HG02798 (cell line): ENCODE measurements at regions not wholly inside any gene's neighbourhood (a gene's known extent, or its start where the extent isn't known, plus 50 kb on each side); places are given as distances from the start of the nearest gene placed in this dataset.

Experiments
- ATAC-seq: cut with Tn5 transposase; IDR thresholded peaks from one replicate; pipeline ENCODE4 v1.9.1; 2021; ENCODE audit warnings: mild to moderate bottlenecking; ENCODE audit not compliant: unreplicated experiment, poor library complexity

DNA sequence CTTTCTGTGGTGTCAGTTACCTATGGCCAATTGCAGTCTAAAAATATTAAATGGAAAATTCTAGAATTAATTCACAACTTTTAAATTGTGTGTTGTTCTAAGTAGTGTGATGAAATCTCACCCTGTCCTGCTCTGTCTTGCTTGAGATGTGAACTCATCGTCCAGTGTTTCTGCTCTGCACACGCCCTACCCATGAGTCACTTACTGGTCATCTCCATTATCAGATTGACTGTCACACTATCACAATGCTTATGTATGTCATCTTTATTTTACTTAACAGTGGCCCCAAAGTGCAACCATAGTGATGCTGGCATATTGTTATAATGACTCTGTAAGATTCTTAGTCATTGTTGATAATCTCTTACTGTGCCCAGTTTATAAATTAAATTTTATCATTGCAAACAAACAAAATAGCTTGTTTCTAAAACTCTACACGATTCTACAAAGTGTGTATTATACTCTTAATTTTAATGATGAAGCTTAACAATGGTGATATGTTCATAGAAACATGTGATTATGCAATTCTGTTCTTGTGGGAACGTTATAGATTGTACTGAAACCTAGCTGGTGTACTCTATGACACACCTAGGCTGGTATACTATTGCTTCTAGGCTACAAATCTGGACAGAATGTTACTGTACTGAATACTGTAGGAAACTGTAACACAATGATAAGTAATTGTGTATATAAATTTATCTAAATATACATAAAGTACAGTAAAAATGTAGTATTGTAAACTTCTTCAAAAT, 1086.8 kb upstream of the PIK3C3 start:
- no peak for ATAC-seq

DNA sequence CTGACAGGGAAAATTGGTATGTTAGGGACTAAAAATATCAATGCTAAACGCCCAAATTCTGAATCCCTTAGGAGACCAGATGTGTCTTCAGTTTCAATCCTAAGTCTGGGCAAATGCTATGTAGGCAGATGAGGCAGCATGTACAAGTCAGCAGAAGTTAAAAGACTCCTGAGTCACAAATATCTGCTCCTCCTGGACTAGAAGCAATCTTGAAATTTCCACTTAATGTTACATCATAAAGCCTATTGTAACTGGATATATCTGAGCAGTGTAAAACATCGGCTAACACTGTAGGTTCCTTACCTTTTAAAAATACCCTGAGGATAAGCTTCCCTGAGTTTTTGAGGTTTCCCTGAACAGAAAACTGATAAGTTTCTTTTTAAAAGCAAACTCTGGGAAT, 1087.6 kb upstream of the PIK3C3 start:
- ATAC-seq, result no peak

DNA sequence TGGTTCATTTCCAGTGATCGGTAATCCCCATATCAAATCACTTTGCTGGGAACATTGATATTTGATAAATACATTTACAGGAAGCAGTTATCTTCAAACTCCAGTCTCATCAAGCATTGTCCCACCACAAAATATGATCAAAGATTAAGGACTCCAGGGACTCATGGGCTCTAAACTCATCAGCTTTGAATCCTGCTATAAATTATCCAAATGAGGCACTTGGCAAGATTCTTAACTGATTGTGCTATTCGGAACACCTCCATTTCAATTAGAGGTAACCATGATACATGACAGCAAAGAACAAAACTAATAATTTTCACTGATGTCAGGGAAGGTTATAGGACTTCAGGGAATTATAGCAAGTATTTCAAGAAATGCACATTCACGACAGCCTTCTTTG, 1088.1 kb upstream of the PIK3C3 start:
- ATAC-seq, result no peak

DNA sequence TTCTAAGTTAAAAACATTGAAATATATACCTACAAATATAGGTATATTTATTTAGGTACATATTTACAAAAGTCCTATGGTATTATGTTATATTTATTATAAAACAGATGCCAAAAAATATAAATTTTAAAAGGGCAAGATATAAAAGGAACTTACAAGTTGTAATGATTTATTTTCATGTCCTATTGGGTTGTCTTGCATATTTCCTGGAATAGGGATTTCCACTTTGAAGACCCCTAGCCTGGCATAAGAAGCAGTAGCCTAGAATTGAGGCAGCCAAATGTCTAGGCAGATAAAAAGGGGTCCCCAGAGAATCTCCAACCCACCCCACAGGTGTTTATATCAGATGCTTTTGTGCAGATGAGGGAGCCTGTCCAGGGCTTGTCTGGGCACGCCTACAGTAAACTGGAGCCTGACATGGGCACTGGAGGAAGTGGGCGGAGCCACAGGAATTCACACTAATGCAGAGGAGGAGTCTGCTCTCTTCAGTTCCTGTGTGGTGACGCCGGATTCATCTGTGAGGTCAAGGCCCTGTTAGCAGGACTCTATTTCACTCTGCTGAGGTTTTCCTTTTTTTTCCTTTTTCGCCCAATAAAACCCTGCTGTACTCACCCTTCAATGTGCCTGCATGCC, 1088.9 kb upstream of the PIK3C3 start:
- ATAC-seq, result peak; percentile 40

DNA sequence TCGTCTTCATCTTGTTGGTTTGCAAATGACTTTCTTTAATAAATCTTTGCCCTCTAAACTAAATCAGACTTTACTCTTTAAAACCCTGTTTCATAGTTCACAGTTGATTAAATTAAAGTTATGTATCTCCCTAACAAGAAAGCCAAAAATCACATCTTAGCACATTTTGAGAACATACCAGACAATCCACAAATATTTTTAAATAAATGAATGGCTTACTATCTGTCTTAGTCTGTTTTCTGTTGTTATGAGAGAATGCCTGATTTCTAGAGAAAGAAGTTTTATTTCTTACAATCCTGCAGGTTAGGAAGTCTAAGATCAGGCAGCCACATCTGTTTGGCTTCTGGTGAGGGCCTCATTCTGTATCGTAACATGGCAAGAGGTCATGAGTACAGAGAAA, 1090.2 kb upstream of the PIK3C3 start:
- ATAC-seq, result no peak

DNA sequence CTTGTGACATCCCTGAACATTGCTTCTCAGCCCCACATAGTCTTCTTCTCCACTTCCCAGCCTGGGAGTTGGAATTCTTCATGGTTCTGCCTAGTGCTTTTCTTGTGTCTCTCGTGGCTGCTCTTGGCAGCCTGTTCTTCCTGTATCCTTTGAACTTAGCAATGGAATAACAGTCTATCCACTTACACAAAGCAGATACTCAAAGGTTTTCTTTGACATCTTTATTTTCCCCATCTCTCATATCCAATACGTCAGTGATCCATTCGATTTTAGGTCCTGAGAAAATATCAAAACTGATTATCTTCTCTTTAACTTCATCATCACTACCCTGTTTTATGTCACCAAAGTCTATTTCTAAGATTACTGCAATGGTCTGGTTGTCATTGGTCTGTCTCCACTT, 1091.2 kb upstream of the PIK3C3 start:
- ATAC-seq, result no peak

DNA sequence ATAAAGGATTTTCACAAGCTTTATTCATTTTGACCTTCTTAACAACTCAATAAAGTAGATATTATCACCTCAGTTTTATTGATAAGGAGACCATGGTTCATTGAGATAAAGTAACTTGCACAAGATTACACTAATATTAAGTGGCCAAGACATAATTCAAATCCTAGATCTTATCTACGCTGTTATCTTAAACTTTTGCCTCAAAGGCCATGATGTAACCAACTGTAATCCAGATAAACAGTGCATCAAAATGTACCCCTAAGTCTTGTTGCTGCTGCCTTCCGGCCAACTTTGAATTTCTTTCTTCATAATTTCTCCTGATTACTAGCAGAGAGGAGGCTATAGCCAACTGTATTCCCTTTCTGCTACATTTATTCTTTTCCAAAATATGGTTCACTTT, 1094.8 kb upstream of the PIK3C3 start:
- ATAC-seq, result no peak

DNA sequence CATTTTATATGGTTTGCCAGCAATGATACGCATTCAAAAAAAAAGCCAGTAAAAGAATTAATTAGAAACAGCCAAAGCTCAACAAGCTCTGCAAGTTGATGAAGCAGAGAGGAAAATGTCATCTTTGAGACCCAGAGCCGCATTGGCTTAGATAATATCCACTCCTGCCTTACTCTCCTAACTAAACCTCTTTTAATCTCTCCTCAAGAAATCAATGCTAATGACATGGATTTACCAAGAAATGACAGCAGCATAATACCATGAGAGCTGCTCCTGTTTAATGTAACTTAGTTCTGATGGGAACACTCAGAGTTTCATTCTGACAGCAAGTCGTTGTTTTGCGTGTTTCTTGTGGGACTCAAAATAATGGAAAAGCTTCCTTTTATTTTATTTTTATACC, 1099.4 kb upstream of the PIK3C3 start:
- no peak for ATAC-seq

DNA sequence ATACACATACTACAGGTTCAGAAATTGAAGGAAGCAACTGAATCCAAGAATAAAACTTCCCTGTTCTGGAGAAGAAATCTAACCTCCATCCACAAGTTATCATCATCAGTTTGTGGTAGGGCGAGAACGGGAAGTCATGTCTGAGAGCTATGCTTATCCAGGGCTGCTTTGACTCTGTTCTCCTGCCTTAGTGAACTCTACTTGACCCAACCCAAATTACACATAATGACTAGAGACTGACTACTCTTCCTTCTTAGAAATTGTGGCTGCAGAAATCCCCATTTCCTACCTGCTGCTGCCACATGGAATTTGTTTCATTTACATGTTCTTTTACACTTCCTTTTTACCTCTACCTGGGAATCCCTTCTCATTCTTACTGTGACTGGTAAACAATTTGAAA, 1102.6 kb upstream of the PIK3C3 start:
- no peak for ATAC-seq

DNA sequence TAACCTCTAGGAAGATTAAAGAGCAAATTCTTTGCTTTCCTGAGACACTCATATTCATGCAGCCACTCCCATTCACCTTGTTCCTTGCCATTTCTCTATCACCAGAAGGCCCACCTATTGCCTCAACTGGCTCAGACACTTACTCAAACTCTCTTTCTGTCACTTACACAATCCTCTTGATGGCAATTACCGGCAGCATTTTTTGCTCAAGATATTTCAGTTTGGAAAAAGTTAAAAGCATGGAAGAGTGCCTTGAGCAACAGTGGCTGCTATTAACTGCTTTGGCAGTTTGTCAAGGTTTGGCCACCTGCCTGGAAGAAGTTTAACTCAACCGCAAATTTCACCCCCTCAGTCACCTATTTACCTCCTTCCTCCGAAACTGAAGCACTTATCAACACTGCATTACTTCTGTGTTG, 1104.0 kb upstream of the PIK3C3 start:
- no peak for ATAC-seq

DNA sequence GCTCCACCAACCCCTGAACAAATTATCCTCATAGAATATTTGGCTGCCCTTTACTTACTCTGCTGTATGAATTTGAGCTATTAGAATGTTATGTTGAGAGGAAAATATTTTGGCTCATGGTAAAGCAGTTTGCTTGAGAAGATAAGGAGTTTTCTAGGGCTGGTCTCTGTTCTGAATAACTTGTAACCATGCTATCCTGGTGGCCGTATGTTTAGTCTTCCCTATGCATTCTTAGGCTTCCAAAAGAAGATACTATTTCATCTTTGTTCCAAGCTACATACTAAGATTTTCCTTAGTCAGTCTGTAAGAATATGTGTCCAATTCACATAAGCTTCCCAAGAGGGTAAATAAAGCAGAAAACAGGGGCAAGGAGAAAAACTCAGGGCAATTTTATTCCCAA, 1105.1 kb upstream of the PIK3C3 start:
- ATAC-seq, result no peak

DNA sequence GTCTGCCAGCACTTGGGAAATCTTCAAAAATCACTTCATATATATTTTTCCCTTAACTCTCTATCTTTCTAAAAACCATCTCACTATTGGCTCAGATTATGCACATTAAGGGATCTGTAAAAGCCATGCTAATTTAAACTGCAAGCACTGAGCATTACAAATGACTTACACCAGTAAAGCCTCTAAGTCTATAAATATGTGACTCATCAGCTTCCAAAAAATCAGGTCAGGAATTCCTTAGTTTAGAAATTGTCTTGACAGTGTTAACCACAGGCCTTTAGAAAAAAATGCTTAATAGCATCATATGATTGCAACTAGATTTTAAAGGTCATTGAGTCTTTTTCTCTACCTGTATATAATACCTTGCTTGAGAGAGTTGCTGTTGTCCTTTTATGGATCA, 1113.6 kb upstream of the PIK3C3 start:
- no peak for ATAC-seq

DNA sequence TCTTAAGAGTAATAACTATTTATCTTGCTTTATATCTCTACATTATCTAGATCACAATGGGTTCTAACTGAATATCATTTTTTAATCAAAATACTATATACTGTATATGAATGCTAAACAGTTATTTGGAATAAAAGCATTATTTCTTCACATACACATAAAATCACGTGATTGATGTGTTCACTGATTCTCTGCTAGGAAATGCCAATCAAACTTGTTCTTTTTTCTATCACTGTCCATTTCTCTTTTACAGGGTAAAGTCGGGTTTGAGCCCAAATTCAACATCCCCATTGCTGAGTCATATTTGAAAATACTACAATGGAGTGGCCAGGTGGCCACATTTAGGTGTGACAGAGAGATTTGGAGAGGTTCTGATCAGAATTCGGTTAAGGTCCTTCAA, 1114.0 kb upstream of the PIK3C3 start:
- ATAC-seq, result no peak

DNA sequence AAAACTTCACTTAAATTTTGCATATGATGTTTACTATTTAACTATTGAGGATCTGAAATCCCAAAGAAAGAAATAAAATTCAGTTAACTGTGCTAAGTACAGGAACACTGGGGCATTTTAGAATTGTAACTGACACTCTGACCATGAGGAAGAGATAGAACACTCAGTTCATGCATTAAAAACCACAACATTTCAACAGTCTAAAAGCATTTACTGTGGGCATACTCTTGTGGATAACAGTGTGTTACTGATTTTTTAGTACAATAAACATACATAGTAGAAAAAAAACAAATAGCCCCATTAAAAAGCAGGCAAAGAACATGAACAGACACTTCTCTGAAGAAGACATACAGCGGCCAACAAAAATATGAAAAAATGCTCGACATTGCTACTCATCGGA, 1122.7 kb upstream of the PIK3C3 start:
- ATAC-seq, result no peak

DNA sequence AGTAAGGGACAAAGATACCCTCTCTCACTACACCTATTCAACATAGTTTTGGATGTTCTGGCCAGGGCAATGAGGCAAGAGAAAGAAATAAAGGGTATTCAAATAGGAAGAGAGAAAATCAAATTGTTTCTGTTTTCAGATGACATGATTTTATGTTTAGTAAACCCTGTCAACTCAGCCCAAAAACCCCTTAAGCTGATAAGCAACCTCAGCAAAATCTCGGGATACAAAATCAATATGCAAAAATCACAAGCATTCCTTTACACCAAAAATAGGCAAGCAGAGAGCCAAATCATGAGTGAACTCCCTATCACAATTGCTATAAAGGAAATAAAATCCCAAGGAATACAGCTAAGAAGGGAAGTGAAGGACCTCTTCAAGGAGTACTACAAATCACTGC, 1130.7 kb upstream of the PIK3C3 start:
- no peak for ATAC-seq

DNA sequence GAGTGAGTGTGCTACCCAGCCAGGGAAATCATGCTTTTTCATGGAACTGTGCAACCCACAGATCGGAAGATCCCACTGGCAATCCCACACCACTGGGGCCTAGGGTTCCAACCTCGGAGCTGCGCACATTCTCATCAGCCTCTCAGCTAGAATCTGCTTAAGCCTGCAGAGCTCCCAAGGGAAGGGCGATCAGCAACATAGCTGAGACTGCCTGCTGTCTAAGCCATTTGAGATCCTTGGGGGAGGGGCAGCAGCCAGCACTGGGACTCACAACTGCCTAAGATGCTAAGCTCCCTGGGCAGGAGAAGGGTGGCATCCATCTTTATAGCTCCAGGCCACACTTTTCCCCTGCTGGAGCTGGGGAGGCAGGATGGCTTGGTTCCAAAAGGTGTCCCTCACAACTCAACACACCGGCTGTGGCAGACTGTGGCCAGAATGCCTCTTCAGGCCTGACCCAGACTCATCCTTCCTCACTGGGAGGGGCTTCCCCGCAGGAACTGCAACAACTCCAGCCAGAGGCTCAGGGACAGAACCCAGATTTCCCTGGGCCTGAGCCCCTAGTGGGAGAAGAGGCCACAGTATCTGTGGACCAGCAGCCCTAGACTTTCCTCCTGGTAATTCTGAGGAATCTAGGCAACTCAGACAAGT, 1133.3 kb upstream of the PIK3C3 start:
- no peak for ATAC-seq

DNA sequence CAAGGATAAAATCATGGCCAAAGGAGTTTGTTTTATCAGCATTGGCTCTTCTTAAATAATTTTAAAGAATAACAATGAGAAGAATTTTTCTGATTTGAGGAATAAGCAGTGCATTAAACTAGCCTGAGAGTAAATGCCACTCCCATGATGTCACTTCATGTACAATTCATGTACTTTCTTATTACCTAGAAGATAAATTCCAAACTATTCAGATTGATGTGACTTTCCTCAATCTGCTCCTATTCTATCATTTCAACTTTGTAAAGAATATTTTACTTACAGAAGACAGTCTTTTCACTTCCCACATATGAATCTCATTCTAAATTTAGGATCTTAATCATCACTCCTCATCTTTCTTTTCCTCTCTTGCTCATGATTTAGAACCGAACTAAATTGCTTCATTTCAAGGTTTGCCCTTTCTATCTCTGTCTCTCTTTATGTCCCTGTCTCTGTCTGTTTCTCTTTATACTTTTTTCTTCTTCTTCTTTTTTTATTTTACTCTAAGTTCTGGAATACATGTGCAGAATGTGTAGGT, 1142.0 kb upstream of the PIK3C3 start:
- no peak for ATAC-seq

DNA sequence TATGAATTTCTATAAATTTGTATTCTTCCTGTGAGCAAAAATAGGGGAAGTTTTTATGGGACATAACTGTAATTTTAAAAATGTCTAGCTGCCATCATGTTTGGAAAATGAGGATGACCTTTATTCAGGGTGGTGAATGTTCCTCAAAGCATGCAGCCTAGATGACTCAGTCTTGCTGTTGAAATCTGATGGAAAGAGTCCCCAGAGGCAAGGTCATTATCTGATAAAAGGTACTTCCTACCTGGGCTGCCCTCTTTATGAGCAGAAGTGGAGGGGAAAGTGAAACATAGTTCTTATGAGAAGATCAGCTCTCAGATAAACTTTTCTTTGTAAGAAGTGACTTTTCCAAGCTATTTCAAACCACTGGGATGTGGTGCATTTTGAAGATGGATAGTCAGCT, 1144.7 kb upstream of the PIK3C3 start:
- no peak for ATAC-seq

DNA sequence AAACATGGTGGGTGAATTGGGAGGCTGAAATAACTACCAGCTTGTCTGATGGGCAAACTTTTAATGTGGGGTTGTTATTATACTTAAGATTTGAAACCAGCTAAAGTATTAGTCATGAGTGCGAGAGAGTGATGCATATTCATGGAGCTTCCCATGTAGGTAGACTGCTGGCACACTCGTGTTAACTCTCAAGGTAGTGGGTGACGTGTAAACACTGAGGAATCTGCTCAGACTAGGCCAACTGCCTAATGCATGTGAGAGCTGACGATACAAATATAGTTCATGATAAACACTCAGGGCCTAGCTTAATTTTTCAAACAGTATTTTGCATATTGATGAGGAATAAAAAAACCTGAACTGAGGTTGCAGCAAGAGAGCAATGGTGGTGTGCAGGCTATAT, 1165.7 kb upstream of the PIK3C3 start:
- no peak for ATAC-seq

DNA sequence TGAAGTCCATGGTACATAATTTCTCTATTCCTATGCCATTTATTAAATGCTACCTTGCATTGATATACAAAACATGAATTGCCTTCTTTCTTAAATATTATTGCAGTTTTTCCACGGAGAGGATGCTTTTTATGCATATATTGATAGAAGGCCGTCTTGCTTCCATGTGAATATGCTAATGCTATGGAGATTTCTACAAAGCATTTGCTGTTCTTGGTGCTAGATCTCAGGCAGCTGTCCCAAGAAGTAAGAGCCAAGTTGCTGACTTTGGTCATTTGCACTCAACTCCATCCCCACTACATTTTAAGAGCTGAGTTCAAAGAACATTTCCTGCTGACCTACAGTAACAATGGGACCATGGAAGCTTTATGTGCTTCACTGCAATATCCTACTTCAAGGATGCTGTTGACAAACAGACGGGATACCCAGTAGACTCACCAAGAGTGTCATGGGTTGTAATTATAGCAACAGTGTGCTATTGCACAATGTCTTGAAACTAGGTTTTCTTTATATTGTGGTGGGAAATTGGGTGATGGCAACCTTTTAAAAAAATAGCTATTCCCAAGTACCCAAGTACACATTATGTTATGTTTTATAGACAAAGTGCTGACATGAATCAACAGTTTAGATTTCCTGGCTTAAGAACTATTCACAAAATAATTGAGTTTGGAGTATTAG, 1172.4 kb upstream of the PIK3C3 start:
- no peak for ATAC-seq

DNA sequence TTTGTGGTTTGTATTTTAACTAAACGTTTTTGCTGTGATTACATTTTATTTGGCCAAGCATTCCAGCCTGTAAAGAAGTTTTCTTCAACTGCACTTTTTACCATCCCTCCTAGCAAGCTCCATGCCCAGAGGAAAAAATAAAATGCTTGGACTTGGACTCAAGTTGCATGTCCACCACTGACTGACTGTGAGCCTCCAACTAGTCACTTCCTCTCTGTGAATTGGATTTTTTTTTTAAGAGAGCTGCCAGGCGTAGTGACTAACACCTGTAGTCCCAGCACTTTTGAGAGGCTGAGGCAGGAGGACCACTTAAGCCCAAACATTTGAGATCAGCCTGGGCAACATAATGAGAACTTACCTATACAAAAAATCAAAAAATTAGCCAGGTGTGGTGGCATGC, 1185.2 kb upstream of the PIK3C3 start:
- ATAC-seq, result no peak
